HCT116 (cell line): ENCODE measurements at regions not wholly inside any gene's neighbourhood (a gene's known extent, or its start where the extent isn't known, plus 50 kb on each side); places are given as distances from the start of the nearest gene placed in this dataset.

ENCODE experiments used
- CEBPB ChIP-seq: IDR thresholded peaks from 2 replicates; pipeline ENCODE4 v1.6.1; 2012; ENCODE audit warnings: low read depth
- EGR1 ChIP-seq: IDR thresholded peaks from 2 replicates; pipeline ENCODE4 v1.6.1; 2012; ENCODE audit warnings: low read depth
- ELF1 ChIP-seq: IDR thresholded peaks from 2 replicates; pipeline ENCODE4 v1.6.1; 2012; ENCODE audit warnings: low read depth, borderline replicate concordance
- EZH2 ChIP-seq: fragments of 200-600 bp; sonication (generic); IDR thresholded peaks from 2 replicates; pipeline ENCODE4 v1.6.1; 2017; ENCODE audit warnings: antibody characterized with exemption, mixed run types
- JUND ChIP-seq: IDR thresholded peaks from 2 replicates; pipeline ENCODE4 v1.6.1; 2012
- POLR2A ChIP-seq: IDR thresholded peaks from 2 replicates; pipeline ENCODE4 v1.7.0; 2011; ENCODE audit warnings: borderline replicate concordance; ENCODE audit not compliant: insufficient read depth, insufficient read length; ENCODE audit errors: extremely low read depth
- TCF7L2 ChIP-seq: IDR thresholded peaks from 2 replicates; pipeline ENCODE4 v1.7.0; 2011; ENCODE audit warnings: borderline replicate concordance, inconsistent platforms; ENCODE audit not compliant: insufficient read depth, insufficient read length; ENCODE audit errors: extremely low read depth
- YY1 ChIP-seq: IDR thresholded peaks from 2 replicates; pipeline ENCODE4 v1.6.1; 2011; ENCODE audit warnings: low read length, low read depth, moderate library complexity, mild to moderate bottlenecking; ENCODE audit not compliant: insufficient replicate concordance; ENCODE audit errors: extremely low read depth
- ZNF274 ChIP-seq: fragments of 200-500 bp; sonication (Bioruptor generic); IDR thresholded peaks from 2 replicates; pipeline ENCODE4 v1.6.1; 2014; ENCODE audit warnings: mild to moderate bottlenecking, low read depth, low read length, inconsistent platforms
- TF ChIP-seq, protein P1 (sequence below): IDR thresholded peaks from 2 replicates; pipeline ENCODE4 v1.6.1; 2012
- TF ChIP-seq, protein P2 (sequence below), 3 experiments: fragments of 200-600 bp in 1 of 3; sonication (generic) in 1 of 3; IDR thresholded peaks in 2 of 3; conservative IDR thresholded peaks in 1 of 3; 2 replicates each; pipeline ENCODE4 v1.5.1; 2012 to 2017; ENCODE audit warnings: low read depth in 2 of 3, low read length in 2 of 3, antibody characterized with exemption in 1 of 3, borderline replicate concordance in 1 of 3, control low read depth in 1 of 3, mild to moderate bottlenecking in 1 of 3, mixed read lengths in 1 of 3, mixed run types in 1 of 3, moderate library complexity in 1 of 3; ENCODE audit not compliant: insufficient read depth in 1 of 3
- TF ChIP-seq, protein P3 (sequence below): IDR thresholded peaks from 2 replicates; pipeline ENCODE4 v1.6.1; 2012

DNA sequence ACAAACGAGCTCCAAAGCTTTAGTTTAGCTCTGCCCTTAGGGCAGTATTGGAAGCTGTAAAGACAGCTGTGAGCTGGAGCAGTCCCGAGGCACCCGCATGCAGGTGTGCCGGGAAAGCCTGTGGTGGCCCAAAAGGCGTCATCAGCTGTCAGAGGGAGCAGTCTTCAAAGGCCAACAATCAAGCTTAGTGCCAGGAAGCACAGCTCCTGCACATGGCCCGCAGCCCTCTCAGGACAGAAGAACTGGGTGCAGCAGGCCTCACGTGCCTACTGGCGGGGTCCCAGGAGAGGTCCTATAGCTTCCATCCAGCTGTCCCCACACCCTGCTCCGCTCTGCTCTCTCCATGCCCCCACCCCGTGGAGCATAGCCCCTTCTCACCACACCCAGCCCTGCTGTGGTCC, 92.2 kb upstream of the TRIM2 start:
- TF ChIP-seq YY1 (no peak), EGR1 (no peak), JUND (no peak), POLR2A (no peak), ELF1 (no peak), EZH2 (no peak), TCF7L2 (no peak), CEBPB (no peak), ZNF274 (no peak)
- TF ChIP-seq, protein P1, sequence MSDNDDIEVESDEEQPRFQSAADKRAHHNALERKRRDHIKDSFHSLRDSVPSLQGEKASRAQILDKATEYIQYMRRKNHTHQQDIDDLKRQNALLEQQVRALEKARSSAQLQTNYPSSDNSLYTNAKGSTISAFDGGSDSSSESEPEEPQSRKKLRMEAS, result no peak
- TF ChIP-seq, protein P2, sequence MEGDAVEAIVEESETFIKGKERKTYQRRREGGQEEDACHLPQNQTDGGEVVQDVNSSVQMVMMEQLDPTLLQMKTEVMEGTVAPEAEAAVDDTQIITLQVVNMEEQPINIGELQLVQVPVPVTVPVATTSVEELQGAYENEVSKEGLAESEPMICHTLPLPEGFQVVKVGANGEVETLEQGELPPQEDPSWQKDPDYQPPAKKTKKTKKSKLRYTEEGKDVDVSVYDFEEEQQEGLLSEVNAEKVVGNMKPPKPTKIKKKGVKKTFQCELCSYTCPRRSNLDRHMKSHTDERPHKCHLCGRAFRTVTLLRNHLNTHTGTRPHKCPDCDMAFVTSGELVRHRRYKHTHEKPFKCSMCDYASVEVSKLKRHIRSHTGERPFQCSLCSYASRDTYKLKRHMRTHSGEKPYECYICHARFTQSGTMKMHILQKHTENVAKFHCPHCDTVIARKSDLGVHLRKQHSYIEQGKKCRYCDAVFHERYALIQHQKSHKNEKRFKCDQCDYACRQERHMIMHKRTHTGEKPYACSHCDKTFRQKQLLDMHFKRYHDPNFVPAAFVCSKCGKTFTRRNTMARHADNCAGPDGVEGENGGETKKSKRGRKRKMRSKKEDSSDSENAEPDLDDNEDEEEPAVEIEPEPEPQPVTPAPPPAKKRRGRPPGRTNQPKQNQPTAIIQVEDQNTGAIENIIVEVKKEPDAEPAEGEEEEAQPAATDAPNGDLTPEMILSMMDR (IDR thresholded peaks at IDR 0.05 in 2 of 3, conservative IDR thresholded peaks at IDR 0.05 in 1 of 3; ENCODE audit: borderline replicate concordance in 1 of 3, insufficient read depth in 1 of 3, low read depth in 2 of 3, low read length in 2 of 3), result no peak
- TF ChIP-seq, protein P3, sequence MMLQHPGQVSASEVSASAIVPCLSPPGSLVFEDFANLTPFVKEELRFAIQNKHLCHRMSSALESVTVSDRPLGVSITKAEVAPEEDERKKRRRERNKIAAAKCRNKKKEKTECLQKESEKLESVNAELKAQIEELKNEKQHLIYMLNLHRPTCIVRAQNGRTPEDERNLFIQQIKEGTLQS, result no peak
